ENCODE measurements at regions not wholly inside any gene's neighbourhood (a gene's known extent, or its start where the extent isn't known, plus 50 kb on each side); places are given as distances from the start of the nearest gene placed in this dataset.

- H3K27ac ChIP-seq: no peak overlapping the region
- TF ChIP-seq, protein P1, sequence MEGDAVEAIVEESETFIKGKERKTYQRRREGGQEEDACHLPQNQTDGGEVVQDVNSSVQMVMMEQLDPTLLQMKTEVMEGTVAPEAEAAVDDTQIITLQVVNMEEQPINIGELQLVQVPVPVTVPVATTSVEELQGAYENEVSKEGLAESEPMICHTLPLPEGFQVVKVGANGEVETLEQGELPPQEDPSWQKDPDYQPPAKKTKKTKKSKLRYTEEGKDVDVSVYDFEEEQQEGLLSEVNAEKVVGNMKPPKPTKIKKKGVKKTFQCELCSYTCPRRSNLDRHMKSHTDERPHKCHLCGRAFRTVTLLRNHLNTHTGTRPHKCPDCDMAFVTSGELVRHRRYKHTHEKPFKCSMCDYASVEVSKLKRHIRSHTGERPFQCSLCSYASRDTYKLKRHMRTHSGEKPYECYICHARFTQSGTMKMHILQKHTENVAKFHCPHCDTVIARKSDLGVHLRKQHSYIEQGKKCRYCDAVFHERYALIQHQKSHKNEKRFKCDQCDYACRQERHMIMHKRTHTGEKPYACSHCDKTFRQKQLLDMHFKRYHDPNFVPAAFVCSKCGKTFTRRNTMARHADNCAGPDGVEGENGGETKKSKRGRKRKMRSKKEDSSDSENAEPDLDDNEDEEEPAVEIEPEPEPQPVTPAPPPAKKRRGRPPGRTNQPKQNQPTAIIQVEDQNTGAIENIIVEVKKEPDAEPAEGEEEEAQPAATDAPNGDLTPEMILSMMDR (conservative IDR thresholded peaks at IDR 0.05): no peak
Observed at GRCh38 chr14:71521238-71522135, 410.7 kb upstream of the RGS6 start.

GRCh38 chr14:71523630-71524319 lies 408.5 kb upstream of the RGS6 start:
- no peak overlapping the region for H3K27ac ChIP-seq
- TF ChIP-seq, protein P1 (conservative IDR thresholded peaks at IDR 0.05): no peak

DNA sequence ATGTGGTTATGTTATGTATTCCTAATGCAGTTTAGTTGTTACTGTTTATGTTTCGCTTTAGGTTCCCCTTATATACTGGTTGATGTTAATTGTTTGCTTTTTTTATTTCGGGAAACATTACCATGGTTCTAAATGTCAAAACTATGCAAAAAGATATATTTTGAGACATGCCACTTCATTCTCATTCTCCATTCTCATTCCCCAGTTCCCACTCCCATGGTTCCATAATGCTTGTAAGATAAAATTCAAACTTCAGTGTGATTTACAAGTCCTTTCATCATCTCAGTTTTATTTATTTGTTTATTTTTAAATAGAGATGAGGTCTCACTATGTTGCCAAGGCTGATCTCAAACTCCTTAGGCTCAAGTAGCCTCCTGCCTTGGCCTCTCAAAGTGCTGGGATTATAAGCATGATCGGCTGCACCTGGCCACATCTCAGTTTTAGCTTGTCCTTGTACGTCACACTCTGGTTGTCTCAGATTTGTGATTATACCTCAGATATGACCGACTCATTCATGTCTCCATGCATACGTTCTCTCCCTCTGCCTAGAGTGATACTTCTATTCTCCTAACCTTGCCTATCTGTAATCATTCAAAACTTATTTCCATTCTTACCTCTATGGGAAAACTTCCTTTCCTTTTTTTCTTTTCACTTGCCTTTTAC lies 407.8 kb upstream of the RGS6 start:
- H3K27ac ChIP-seq: no peak overlapping the region
- TF ChIP-seq, protein P1 (conservative IDR thresholded peaks at IDR 0.05): no peak

DNA sequence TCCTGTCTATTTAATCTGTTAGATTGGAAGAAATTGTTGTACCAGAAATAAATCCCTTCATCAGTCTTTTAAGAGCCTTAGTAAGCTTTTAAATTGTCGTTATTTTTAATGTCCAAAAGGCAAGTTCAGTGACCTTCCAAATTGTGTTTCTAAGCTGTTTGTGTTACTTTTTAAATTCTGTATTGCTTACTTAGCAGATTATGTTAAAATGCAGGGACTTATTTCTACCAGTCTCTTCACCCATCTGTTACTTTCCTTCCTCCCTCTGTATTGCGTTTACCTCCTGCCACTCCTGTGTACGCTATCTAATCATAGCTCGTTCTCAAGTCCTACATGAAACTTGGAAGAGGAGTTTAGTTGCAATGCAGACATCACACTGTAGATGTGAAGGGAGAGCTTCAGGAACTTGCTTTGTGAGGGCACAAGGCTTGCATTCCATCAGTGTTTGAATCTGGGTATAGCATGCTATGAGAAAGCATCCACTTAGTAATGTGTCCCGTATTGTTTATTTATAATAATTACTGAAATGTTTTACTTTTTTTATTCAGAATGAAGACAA lies 406.5 kb upstream of the RGS6 start:
- TF ChIP-seq, protein P1 (conservative IDR thresholded peaks at IDR 0.05): no peak
- no peak overlapping the region for H3K27ac ChIP-seq

- TF ChIP-seq, protein P1 (conservative IDR thresholded peaks at IDR 0.05): no peak
- no peak overlapping the region for H3K27ac ChIP-seq
Observed at GRCh38 chr14:71526388-71526787, 405.8 kb upstream of the RGS6 start.

- H3K27ac ChIP-seq: no peak overlapping the region
- TF ChIP-seq, protein P1 (conservative IDR thresholded peaks at IDR 0.05): no peak
Observed at GRCh38 chr14:71527838-71528237, 404.4 kb upstream of the RGS6 start.

GRCh38 chr14:71529848-71530247 lies 402.4 kb upstream of the RGS6 start:
- TF ChIP-seq, protein P1 (conservative IDR thresholded peaks at IDR 0.05): no peak
- no peak overlapping the region for H3K27ac ChIP-seq
